ENCODE measurements at regions not wholly inside any gene's neighbourhood (a gene's known extent, or its start where the extent isn't known, plus 50 kb on each side); places are given as distances from the start of the nearest gene placed in this dataset.

GRCh38 chr6:77389402-77389801 is 73.9 kb downstream of the HTR1B start:
- H2AFZ ChIP-seq (ENCODE audit: low read length) = no peak overlapping the region
- H4K20me1 ChIP-seq (ENCODE audit: insufficient read depth, low read length, poor library complexity, severe bottlenecking) = no peaks in the 10 kb centered on the region
- no peaks in the 10 kb centered on the region for H3K27me3 ChIP-seq (ENCODE audit: insufficient read depth, low read length, poor library complexity, severe bottlenecking)
- no peaks in the 10 kb centered on the region for H3K9me3 ChIP-seq (ENCODE audit: insufficient read depth, low read depth, low read length)
- no peak overlapping the region for H3K4me3 ChIP-seq (ENCODE audit: low read length, poor library complexity, severe bottlenecking)
- H3K36me3 ChIP-seq (ENCODE audit: insufficient read depth, low read length) = no peaks in the 10 kb centered on the region
- H3K4me2 ChIP-seq (ENCODE audit: low read depth, low read length, poor library complexity, severe bottlenecking) = no peak overlapping the region
- TF ChIP-seq EZH2phosphoT487 (IDR thresholded peaks at IDR 0.05; ENCODE audit: borderline replicate concordance) = no peak
- no peak for TF ChIP-seq CTCF (conservative IDR thresholded peaks at IDR 0.05; ENCODE audit: low read length)
- H3K4me1 ChIP-seq (ENCODE audit: insufficient read depth, low read length, poor library complexity, severe bottlenecking) = no peaks in the 10 kb centered on the region
- H3F3A ChIP-seq (ENCODE audit: low read depth) = no peaks in the 10 kb centered on the region
- H3K79me2 ChIP-seq (ENCODE audit: insufficient read depth, low read length) = no peaks in the 10 kb centered on the region
- no peaks in the 10 kb centered on the region for H3K9me2 ChIP-seq (replicated peaks; ENCODE audit: low read depth, low read length)
- H3K9ac ChIP-seq (ENCODE audit: low read depth, low read length, poor library complexity, severe bottlenecking) = no peak overlapping the region

- TF ChIP-seq EZH2phosphoT487 (IDR thresholded peaks at IDR 0.05; ENCODE audit: borderline replicate concordance) (no peak), CTCF (conservative IDR thresholded peaks at IDR 0.05; ENCODE audit: low read length) (no peak)
- no peaks in the 10 kb centered on the region for H4K20me1 ChIP-seq (ENCODE audit: insufficient read depth, low read length, poor library complexity, severe bottlenecking)
- no peaks in the 10 kb centered on the region for H3K36me3 ChIP-seq (ENCODE audit: insufficient read depth, low read length)
- H3K27me3 ChIP-seq (ENCODE audit: insufficient read depth, low read length, poor library complexity, severe bottlenecking) = no peaks in the 10 kb centered on the region
- H3K9me3 ChIP-seq (ENCODE audit: insufficient read depth, low read depth, low read length) = no peaks in the 10 kb centered on the region
- H2AFZ ChIP-seq (ENCODE audit: low read length) = no peak overlapping the region
- no peaks in the 10 kb centered on the region for H3F3A ChIP-seq (ENCODE audit: low read depth)
- no peak overlapping the region for H3K4me3 ChIP-seq (ENCODE audit: low read length, poor library complexity, severe bottlenecking)
- no peak overlapping the region for H3K9ac ChIP-seq (ENCODE audit: low read depth, low read length, poor library complexity, severe bottlenecking)
- H3K79me2 ChIP-seq (ENCODE audit: insufficient read depth, low read length) = no peaks in the 10 kb centered on the region
- no peak overlapping the region for H3K4me2 ChIP-seq (ENCODE audit: low read depth, low read length, poor library complexity, severe bottlenecking)
- no peaks in the 10 kb centered on the region for H3K9me2 ChIP-seq (replicated peaks; ENCODE audit: low read depth, low read length)
- no peaks in the 10 kb centered on the region for H3K4me1 ChIP-seq (ENCODE audit: insufficient read depth, low read length, poor library complexity, severe bottlenecking)
These were observed 80.3 kb downstream of the HTR1B start for GRCh38 chr6:77383026-77383425.

GRCh38 chr6:77373955-77374354 is 89.3 kb downstream of the HTR1B start:
- H3K9me2 ChIP-seq (replicated peaks; ENCODE audit: low read depth, low read length) = no peaks in the 10 kb centered on the region
- no peak for TF ChIP-seq CTCF (conservative IDR thresholded peaks at IDR 0.05; ENCODE audit: low read length)
- no peak for TF ChIP-seq EZH2phosphoT487 (IDR thresholded peaks at IDR 0.05; ENCODE audit: borderline replicate concordance)
- no peaks in the 10 kb centered on the region for H3K79me2 ChIP-seq (ENCODE audit: insufficient read depth, low read length)
- H3K4me3 ChIP-seq (ENCODE audit: low read length, poor library complexity, severe bottlenecking) = no peak overlapping the region
- no peak overlapping the region for H3K4me2 ChIP-seq (ENCODE audit: low read depth, low read length, poor library complexity, severe bottlenecking)
- no peaks in the 10 kb centered on the region for H4K20me1 ChIP-seq (ENCODE audit: insufficient read depth, low read length, poor library complexity, severe bottlenecking)
- no peaks in the 10 kb centered on the region for H3K36me3 ChIP-seq (ENCODE audit: insufficient read depth, low read length)
- no peaks in the 10 kb centered on the region for H3K4me1 ChIP-seq (ENCODE audit: insufficient read depth, low read length, poor library complexity, severe bottlenecking)
- H3F3A ChIP-seq (ENCODE audit: low read depth) = no peaks in the 10 kb centered on the region
- no peak overlapping the region for H3K9ac ChIP-seq (ENCODE audit: low read depth, low read length, poor library complexity, severe bottlenecking)
- no peak overlapping the region for H2AFZ ChIP-seq (ENCODE audit: low read length)
- H3K27me3 ChIP-seq (ENCODE audit: insufficient read depth, low read length, poor library complexity, severe bottlenecking) = no peaks in the 10 kb centered on the region
- H3K9me3 ChIP-seq (ENCODE audit: insufficient read depth, low read depth, low read length) = no peaks in the 10 kb centered on the region
